RWPE2 (cell line): ENCODE measurements at regions not wholly inside any gene's neighbourhood (a gene's known extent, or its start where the extent isn't known, plus 50 kb on each side); places are given as distances from the start of the nearest gene placed in this dataset.

ENCODE experiments used
- ATAC-seq: fragments of 200-7000 bp; cut with Tn5 transposase; 3 replicates; pipeline ENCODE4 v1.9.1; 2021; ENCODE audit warnings: low read depth
- DNase-seq: peaks from one replicate; pipeline ENCODE4 v3.0.0-alpha.2; 2020; ENCODE audit warnings: low spot score
- H3K27ac ChIP-seq: fragments of 450-650 bp; 2 replicates; pipeline ENCODE4 v1.5.1; 2017; ENCODE audit warnings: mild to moderate bottlenecking; ENCODE audit not compliant: poor library complexity, severe bottlenecking
- H3K27me3 ChIP-seq: fragments of 250-450 bp; sonication (Bioruptor Pico); 2 replicates; pipeline ENCODE4 v1.5.1; 2021; ENCODE audit warnings: mild to moderate bottlenecking, moderate library complexity; ENCODE audit not compliant: insufficient read depth, poor library complexity, severe bottlenecking
- H3K36me3 ChIP-seq: fragments of 250-450 bp; sonication (Bioruptor Pico); 2 replicates; pipeline ENCODE4 v1.5.1; 2020; ENCODE audit warnings: low read depth, mild to moderate bottlenecking, moderate library complexity
- H3K4me1 ChIP-seq: fragments of 250-450 bp; sonication (Bioruptor Pico); 2 replicates; pipeline ENCODE4 v1.5.1; 2021; ENCODE audit warnings: mild to moderate bottlenecking, moderate library complexity; ENCODE audit not compliant: insufficient read depth, poor library complexity, severe bottlenecking
- H3K4me3 ChIP-seq: fragments of 250-450 bp; sonication (Bioruptor Pico); 2 replicates; pipeline ENCODE4 v1.5.1; 2021; ENCODE audit warnings: mild to moderate bottlenecking, moderate library complexity; ENCODE audit not compliant: severe bottlenecking
- H3K9me3 ChIP-seq: fragments of 250-450 bp; sonication (Bioruptor Pico); 2 replicates; pipeline ENCODE4 v1.5.1; 2021; ENCODE audit warnings: mild to moderate bottlenecking, moderate library complexity; ENCODE audit not compliant: severe bottlenecking
- CTCF ChIP-seq: fragments of 450-650 bp; IDR thresholded peaks from one replicate; pipeline ENCODE4 v1.5.1; 2017; ENCODE audit warnings: mild to moderate bottlenecking, moderate library complexity; ENCODE audit not compliant: poor library complexity, severe bottlenecking

GRCh38 chr14:28949503-28949902 is 182.9 kb downstream of the FOXG1 start:
- H3K4me3 ChIP-seq = no peak overlapping the region
- no peak overlapping the region for H3K27ac ChIP-seq
- no peaks in the 10 kb centered on the region for H3K36me3 ChIP-seq
- no peaks in the 10 kb centered on the region for H3K9me3 ChIP-seq
- no peak for DNase-seq
- H3K4me1 ChIP-seq = no peaks in the 10 kb centered on the region
- no peak for TF ChIP-seq CTCF
- ATAC-seq = no peak
- H3K27me3 ChIP-seq = peaks cover 31% of the 10 kb centered on the region

GRCh38 chr14:28952161-28952560 is 185.6 kb downstream of the FOXG1 start:
- no peaks in the 10 kb centered on the region for H3K9me3 ChIP-seq
- no peaks in the 10 kb centered on the region for H3K4me1 ChIP-seq
- peaks cover 15% of the 10 kb centered on the region for H3K27me3 ChIP-seq
- ATAC-seq (no peak), DNase-seq (no peak)
- no peak for TF ChIP-seq CTCF
- H3K36me3 ChIP-seq = no peaks in the 10 kb centered on the region
- no peak overlapping the region for H3K4me3 ChIP-seq
- H3K27ac ChIP-seq = no peak overlapping the region

- Histone ChIP-seq H3K36me3 (no peaks in the 10 kb centered on the region), H3K4me1 (no peaks in the 10 kb centered on the region), H3K27ac (no peak overlapping the region), H3K4me3 (no peak overlapping the region), H3K27me3 (peaks cover 15% of the 10 kb centered on the region), H3K9me3 (no peaks in the 10 kb centered on the region)
- TF ChIP-seq CTCF = no peak
- ATAC-seq = no peak
- no peak for DNase-seq
Observed at GRCh38 chr14:28952666-28953065, 186.1 kb downstream of the FOXG1 start.

- no peaks in the 10 kb centered on the region for H3K9me3 ChIP-seq
- H3K27me3 ChIP-seq = peaks cover 15% of the 10 kb centered on the region
- no peaks in the 10 kb centered on the region for H3K36me3 ChIP-seq
- DNase-seq (no peak), ATAC-seq (no peak)
- H3K4me3 ChIP-seq = no peak overlapping the region
- no peak overlapping the region for H3K27ac ChIP-seq
- no peak for TF ChIP-seq CTCF
- H3K4me1 ChIP-seq = no peaks in the 10 kb centered on the region
Observed at GRCh38 chr14:28953973-28954372, 187.4 kb downstream of the FOXG1 start.

GRCh38 chr14:28966416-28967233 is 200.0 kb downstream of the FOXG1 start:
- ATAC-seq = no peak
- no peak for TF ChIP-seq CTCF
- H3K27ac ChIP-seq = no peak overlapping the region

More at GRCh38 chr14:28966416-28967233, 200.0 kb downstream of the FOXG1 start:
- DNase-seq = no peak
- no peaks in the 10 kb centered on the region for H3K9me3 ChIP-seq
- no peaks in the 10 kb centered on the region for H3K36me3 ChIP-seq
- H3K4me3 ChIP-seq = no peak overlapping the region
- H3K27me3 ChIP-seq = peaks cover 29% of the 10 kb centered on the region
- no peaks in the 10 kb centered on the region for H3K4me1 ChIP-seq
